ENCODE measurements at regions not wholly inside any gene's neighbourhood (a gene's known extent, or its start where the extent isn't known, plus 50 kb on each side); places are given as distances from the start of the nearest gene placed in this dataset.
"Not testable (repeated sequence)": the region's sequence is repeated elsewhere in the genome, so short reads cannot be mapped to it uniquely, and the experiment has no call there.

- TF ChIP-seq POLR2AphosphoS5 (IDR thresholded peaks at IDR 0.05) (no peak), CTCF (IDR thresholded peaks at IDR 0.05) (no peak)
- H3K27ac ChIP-seq, result no peak overlapping the region
- H3K9me3 ChIP-seq, result no peaks in the 10 kb centered on the region
- H3K4me1 ChIP-seq, result no peaks in the 10 kb centered on the region
- intact Hi-C loops (cut with DNase I; ENCODE audit: low total_unique reads) (no loop called here), in situ Hi-C loops (cut with MboI; ENCODE audit: low pct_ligation_motif_present in 1 of 4, low pct_unique_long_range_greater_than_20kb in 1 of 4, low sequenced_read_pairs in 3 of 4) (no loop called here)
- WGBS, 2 donors (ENCODE audit: low coverage in 1 of 2), result 91% methylated on average over 2 of the region's 2 CpGs; no CpG with 5 or more reads in 1 of the 2 donors
- no peak for DNase-seq
- H3K27me3 ChIP-seq, result no peaks in the 10 kb centered on the region
- no peaks in the 10 kb centered on the region for H3K36me3 ChIP-seq
- H3K4me3 ChIP-seq, result no peak overlapping the region
Observed at GRCh38 chrX:40392599-40392998, 188.2 kb upstream of the ATP6AP2 start.

- no peaks in the 10 kb centered on the region for H3K36me3 ChIP-seq
- intact Hi-C loops (cut with DNase I; ENCODE audit: low total_unique reads) (no loop called here), in situ Hi-C loops (cut with MboI; ENCODE audit: low pct_ligation_motif_present in 1 of 4, low pct_unique_long_range_greater_than_20kb in 1 of 4, low sequenced_read_pairs in 3 of 4) (no loop called here)
- no peaks in the 10 kb centered on the region for H3K27me3 ChIP-seq
- no peak overlapping the region for H3K27ac ChIP-seq
- H3K9me3 ChIP-seq, result no peaks in the 10 kb centered on the region
- no peak for TF ChIP-seq CTCF (IDR thresholded peaks at IDR 0.05)
- no peak for TF ChIP-seq EP300 (IDR thresholded peaks at IDR 0.05; ENCODE audit: low read depth)
- no peak for TF ChIP-seq POLR2A (IDR thresholded peaks at IDR 0.05)
- H3K4me3 ChIP-seq, result no peak overlapping the region
- H3K4me1 ChIP-seq, result no peaks in the 10 kb centered on the region
- no peak for DNase-seq
- WGBS, 2 donors (ENCODE audit: low coverage in 1 of 2), result 47% methylated on average over 3 of the region's 3 CpGs; no CpG with 5 or more reads in 1 of the 2 donors
Observed at GRCh38 chrX:40391662-40392061, 189.1 kb upstream of the ATP6AP2 start.

- no peak overlapping the region for H3K27ac ChIP-seq
- H3K36me3 ChIP-seq, result no peaks in the 10 kb centered on the region
- in situ Hi-C loops (cut with MboI; ENCODE audit: low pct_ligation_motif_present in 1 of 4, low pct_unique_long_range_greater_than_20kb in 1 of 4, low sequenced_read_pairs in 3 of 4), result no loop called here
- no peaks in the 10 kb centered on the region for H3K9me3 ChIP-seq
- H3K4me1 ChIP-seq, result no peaks in the 10 kb centered on the region
- no peak for DNase-seq
- TF ChIP-seq CTCF (IDR thresholded peaks at IDR 0.05) (no peak), POLR2AphosphoS5 (IDR thresholded peaks at IDR 0.05) (no peak), EP300 (IDR thresholded peaks at IDR 0.05; ENCODE audit: low read depth) (no peak), POLR2A (IDR thresholded peaks at IDR 0.05) (no peak)
- no peaks in the 10 kb centered on the region for H3K27me3 ChIP-seq
- no peak overlapping the region for H3K4me3 ChIP-seq
- intact Hi-C loops (cut with DNase I; ENCODE audit: low total_unique reads), result no loop called here
- 64% methylated on average over 2 of the region's 2 CpGs; no CpG with 5 or more reads in 1 of the 2 donors for WGBS, 2 donors (ENCODE audit: low coverage in 1 of 2)
Observed at GRCh38 chrX:40389555-40389954, 191.2 kb upstream of the ATP6AP2 start.

GRCh38 chrX:40388441-40388840 lies 192.3 kb upstream of the ATP6AP2 start:
- Histone ChIP-seq H3K4me3 (no peak overlapping the region), H3K36me3 (no peaks in the 10 kb centered on the region), H3K27me3 (no peaks in the 10 kb centered on the region), H3K9me3 (no peaks in the 10 kb centered on the region), H3K4me1 (no peaks in the 10 kb centered on the region), H3K27ac (no peak overlapping the region)
- 76% methylated on average over 5 of the region's 5 CpGs; no CpG with 5 or more reads in 1 of the 2 donors for WGBS, 2 donors (ENCODE audit: low coverage in 1 of 2)
- TF ChIP-seq POLR2AphosphoS5 (IDR thresholded peaks at IDR 0.05) (no peak), POLR2A (IDR thresholded peaks at IDR 0.05) (no peak), CTCF (IDR thresholded peaks at IDR 0.05) (no peak), EP300 (IDR thresholded peaks at IDR 0.05; ENCODE audit: low read depth) (no peak)
- in situ Hi-C loops (cut with MboI; ENCODE audit: low pct_ligation_motif_present in 1 of 4, low pct_unique_long_range_greater_than_20kb in 1 of 4, low sequenced_read_pairs in 3 of 4) (no loop called here), intact Hi-C loops (cut with DNase I; ENCODE audit: low total_unique reads) (no loop called here)
- no peak for DNase-seq

GRCh38 chrX:40387869-40388268 lies 192.9 kb upstream of the ATP6AP2 start:
- H3K27ac ChIP-seq; H3K27me3 ChIP-seq; DNase-seq; H3K4me3 ChIP-seq; intact Hi-C loops (cut with DNase I; ENCODE audit: low total_unique reads); H3K9me3 ChIP-seq; H3K36me3 ChIP-seq; in situ Hi-C loops (cut with MboI; ENCODE audit: low pct_ligation_motif_present in 1 of 4, low pct_unique_long_range_greater_than_20kb in 1 of 4, low sequenced_read_pairs in 3 of 4); H3K4me1 ChIP-seq: not testable (repeated sequence)
- 64% methylated on average over 9 of the region's 9 CpGs; no CpG with 5 or more reads in 1 of the 2 donors for WGBS, 2 donors (ENCODE audit: low coverage in 1 of 2)

GRCh38 chrX:40387311-40387710 lies 193.5 kb upstream of the ATP6AP2 start:
- WGBS, 2 donors (ENCODE audit: low coverage in 1 of 2), result 84% methylated on average over 7 of the region's 7 CpGs; no CpG with 5 or more reads in 1 of the 2 donors
- H3K27me3 ChIP-seq; H3K4me3 ChIP-seq; H3K36me3 ChIP-seq; in situ Hi-C loops (cut with MboI; ENCODE audit: low pct_ligation_motif_present in 1 of 4, low pct_unique_long_range_greater_than_20kb in 1 of 4, low sequenced_read_pairs in 3 of 4); intact Hi-C loops (cut with DNase I; ENCODE audit: low total_unique reads); DNase-seq; H3K4me1 ChIP-seq; H3K9me3 ChIP-seq; H3K27ac ChIP-seq: not testable (repeated sequence)

All from transverse colon (tissue), 4 donors.